ENCODE measurements at regions not wholly inside any gene's neighbourhood (a gene's known extent, or its start where the extent isn't known, plus 50 kb on each side); places are given as distances from the start of the nearest gene placed in this dataset.

- TF ChIP-seq CTCF (IDR thresholded peaks at IDR 0.05) (no peak), EZH2 (IDR thresholded peaks at IDR 0.05; ENCODE audit: borderline replicate concordance, insufficient read depth, low read depth, low read length, poor library complexity, severe bottlenecking) (no peak)
- H3K27me3 ChIP-seq (replicated peaks in 1 of 4; ENCODE audit: control extremely low read depth in 1 of 4, control insufficient read depth in 3 of 4, insufficient read depth in 4 of 4, low read length in 3 of 4): no peaks in the 10 kb centered on the region
- no peak for ATAC-seq (ENCODE audit: low read depth)
- no peak overlapping the region for H3K4me3 ChIP-seq (ENCODE audit: control extremely low read depth in 1 of 5, extremely low read depth in 1 of 5, insufficient read depth in 1 of 5, low read depth in 2 of 5, low read length in 4 of 5)
- H3K36me3 ChIP-seq (replicated peaks in 1 of 2; ENCODE audit: control extremely low read depth in 1 of 2, control insufficient read depth in 1 of 2, extremely low read depth in 1 of 2, insufficient read depth in 2 of 2, low read length in 1 of 2): no peaks in the 10 kb centered on the region
- DNase-seq: no peak
- H2AFZ ChIP-seq (ENCODE audit: insufficient read depth, low read depth, low read length, poor library complexity, severe bottlenecking): no peak overlapping the region
- ChIA-PET CTCF (no interaction called here), POLR2A (no interaction called here)
- no peak overlapping the region for H3K27ac Mint-ChIP-seq
- H3K4me1 ChIP-seq (ENCODE audit: control insufficient read depth in 2 of 2, insufficient read depth in 2 of 2, low read length in 2 of 2): no peaks in the 10 kb centered on the region
- no peaks in the 10 kb centered on the region for H3K27me3 Mint-ChIP-seq
- no peak overlapping the region for H3K4me3 Mint-ChIP-seq
- H3K9me3 Mint-ChIP-seq (ENCODE audit: insufficient read depth): peaks cover 6% of the 10 kb centered on the region
- WGBS (ENCODE audit: insufficient coverage): 83% methylated on average over 1 of the region's 7 CpGs
- peaks cover 0 to 3% (median 0%) of the 10 kb centered on the region in 3 donors for H3K9me3 ChIP-seq (ENCODE audit: control extremely low read depth in 1 of 3, control insufficient read depth in 2 of 3, insufficient read depth in 1 of 3, low read length in 2 of 3)
- intact Hi-C loops (cut with micrococcal nuclease): no loop called here
- no peaks in the 10 kb centered on the region for H3K79me2 ChIP-seq (ENCODE audit: control insufficient read depth, insufficient read depth, low read length)
- H3K27ac ChIP-seq (ENCODE audit: low read length in 2 of 2): no peak overlapping the region
- no peaks in the 10 kb centered on the region for H3K4me1 Mint-ChIP-seq
- no peak overlapping the region for H3K9ac ChIP-seq (ENCODE audit: low read length)
- H3K4me2 ChIP-seq (replicated peaks; ENCODE audit: low read depth, low read length, poor library complexity, severe bottlenecking): no peak overlapping the region
- no peaks in the 10 kb centered on the region for H4K20me1 ChIP-seq (ENCODE audit: control insufficient read depth, insufficient read depth, low read length, poor library complexity, severe bottlenecking)
These were observed 79.0 kb upstream of the PDE10A start for GRCh38 chr6:165742047-165742446.

DNA sequence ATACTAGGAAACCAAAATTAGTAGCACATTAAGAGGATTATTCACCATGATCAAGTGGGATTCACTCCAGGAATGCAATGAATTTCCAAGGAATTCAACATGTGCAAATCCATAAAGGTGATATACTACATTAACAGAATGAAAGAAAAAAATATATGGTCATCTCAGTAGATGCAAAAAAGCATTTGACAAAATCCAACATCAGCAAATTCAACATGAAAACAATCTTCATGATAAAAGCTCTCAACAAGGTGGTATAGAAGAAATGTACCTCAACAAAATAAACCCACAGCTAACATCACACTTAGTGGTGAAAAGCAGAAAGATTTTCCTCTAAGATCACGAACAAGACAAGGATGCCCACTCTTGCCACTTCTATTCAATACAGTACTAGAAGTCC is 74.4 kb upstream of the PDE10A start:
- Mint-ChIP-seq H3K9me3 (ENCODE audit: insufficient read depth) (peaks cover 11% of the 10 kb centered on the region), H3K27me3 (no peaks in the 10 kb centered on the region), H3K4me1 (no peaks in the 10 kb centered on the region), H3K4me3 (no peak overlapping the region), H3K27ac (no peak overlapping the region)
- no peak for TF ChIP-seq CTCF (IDR thresholded peaks at IDR 0.05)
- no peak for TF ChIP-seq EZH2 (IDR thresholded peaks at IDR 0.05; ENCODE audit: borderline replicate concordance, insufficient read depth, low read depth, low read length, poor library complexity, severe bottlenecking)
- Histone ChIP-seq H3K79me2 (ENCODE audit: control insufficient read depth, insufficient read depth, low read length) (no peaks in the 10 kb centered on the region), H2AFZ (ENCODE audit: insufficient read depth, low read depth, low read length, poor library complexity, severe bottlenecking) (no peak overlapping the region), H3K4me1 (ENCODE audit: control insufficient read depth in 2 of 2, insufficient read depth in 2 of 2, low read length in 2 of 2) (no peaks in the 10 kb centered on the region), H3K4me3 (ENCODE audit: control extremely low read depth in 1 of 5, extremely low read depth in 1 of 5, insufficient read depth in 1 of 5, low read depth in 2 of 5, low read length in 4 of 5) (no peak overlapping the region), H3K4me2 (replicated peaks; ENCODE audit: low read depth, low read length, poor library complexity, severe bottlenecking) (no peak overlapping the region), H3K27me3 (replicated peaks in 1 of 4; ENCODE audit: control extremely low read depth in 1 of 4, control insufficient read depth in 3 of 4, insufficient read depth in 4 of 4, low read length in 3 of 4) (peaks cover 0 to 3% (median 0%) of the 10 kb centered on the region in 4 experiments), H3K9me3 (ENCODE audit: control extremely low read depth in 1 of 3, control insufficient read depth in 2 of 3, insufficient read depth in 1 of 3, low read length in 2 of 3) (peaks cover 0 to 3% (median 0%) of the 10 kb centered on the region in 3 donors), H4K20me1 (ENCODE audit: control insufficient read depth, insufficient read depth, low read length, poor library complexity, severe bottlenecking) (no peaks in the 10 kb centered on the region), H3K36me3 (replicated peaks in 1 of 2; ENCODE audit: control extremely low read depth in 1 of 2, control insufficient read depth in 1 of 2, extremely low read depth in 1 of 2, insufficient read depth in 2 of 2, low read length in 1 of 2) (no peaks in the 10 kb centered on the region), H3K9ac (ENCODE audit: low read length) (no peak overlapping the region), H3K27ac (ENCODE audit: low read length in 2 of 2) (no peak overlapping the region)
- intact Hi-C loops (cut with micrococcal nuclease): no loop called here
- ATAC-seq (ENCODE audit: low read depth) (no peak), DNase-seq (no peak)
- CTCF ChIA-PET: no interaction called here
- WGBS (ENCODE audit: insufficient coverage): no CpG with 5 or more reads among the region's 1 CpG
- POLR2A ChIA-PET: no interaction called here

Data from B cell (primary cell).